Activated CD8-positive, alpha-beta memory T cell treated with anti-CD3 and anti-CD28 coated beads, Interleukin-2, amount 50 U/mL, for 48 hours (primary cell): ENCODE measurements at regions not wholly inside any gene's neighbourhood (a gene's known extent, or its start where the extent isn't known, plus 50 kb on each side); places are given as distances from the start of the nearest gene placed in this dataset.

Source experiments
- DNase-seq: peaks from one replicate; pipeline ENCODE4 v3.0.0-alpha.2; 2020

DNA sequence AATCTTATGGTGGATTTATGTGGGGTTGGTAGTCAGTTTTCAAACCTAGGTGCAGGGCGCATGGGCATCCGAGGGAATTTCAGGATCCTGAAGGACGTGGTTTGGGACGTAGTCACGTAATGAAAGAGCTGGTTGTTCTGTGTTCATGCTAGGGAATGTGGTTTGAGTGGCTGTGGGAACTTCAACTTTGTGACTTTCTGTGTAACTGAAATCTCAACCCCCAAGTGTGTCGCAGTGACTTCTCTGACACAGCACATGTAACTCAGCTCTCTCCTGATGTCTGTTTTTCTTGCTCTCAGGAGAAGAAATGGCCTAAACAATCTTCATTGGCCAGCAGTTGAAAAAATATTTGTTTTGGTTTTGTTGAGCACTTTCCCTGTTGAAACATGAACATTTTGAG, 199.0 kb downstream of the PTEN start:
- DNase-seq, result no peak

DNA sequence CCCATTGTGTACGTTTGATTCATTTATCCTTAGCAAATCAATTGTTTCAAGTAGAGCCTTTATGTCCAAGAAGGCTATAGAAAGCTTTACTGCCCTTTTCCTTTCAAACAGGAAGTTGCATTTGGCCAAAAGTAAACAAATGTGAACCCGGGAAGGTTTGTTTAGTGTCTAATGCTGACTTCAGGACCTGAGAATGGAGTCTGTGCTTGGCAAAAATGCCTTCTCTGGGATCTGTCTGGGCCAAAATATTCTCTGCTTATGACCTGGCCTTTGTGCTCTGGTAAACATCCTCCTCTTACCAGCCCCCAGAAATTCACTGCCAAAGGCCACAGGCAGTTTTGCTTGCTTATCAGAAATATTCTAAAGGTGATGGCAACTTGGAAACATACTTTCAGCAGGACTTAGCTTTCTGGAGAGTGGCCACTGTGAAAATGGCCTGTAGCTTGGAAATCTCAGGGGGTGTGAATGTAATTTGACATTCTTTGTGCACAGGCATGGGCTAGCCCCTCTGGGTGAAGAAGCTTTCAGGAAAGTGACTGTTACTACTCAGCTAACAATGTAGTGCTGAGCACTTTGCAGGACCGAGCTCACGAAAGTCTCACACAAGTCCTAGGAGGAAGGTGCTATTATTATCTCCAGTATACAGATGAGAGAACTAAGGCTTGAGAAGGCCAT, 199.5 kb downstream of the PTEN start:
- DNase-seq, result no peak

- no peak for DNase-seq
Observed at GRCh38 chr10:88063861-88064557, 200.6 kb downstream of the PTEN start.

DNA sequence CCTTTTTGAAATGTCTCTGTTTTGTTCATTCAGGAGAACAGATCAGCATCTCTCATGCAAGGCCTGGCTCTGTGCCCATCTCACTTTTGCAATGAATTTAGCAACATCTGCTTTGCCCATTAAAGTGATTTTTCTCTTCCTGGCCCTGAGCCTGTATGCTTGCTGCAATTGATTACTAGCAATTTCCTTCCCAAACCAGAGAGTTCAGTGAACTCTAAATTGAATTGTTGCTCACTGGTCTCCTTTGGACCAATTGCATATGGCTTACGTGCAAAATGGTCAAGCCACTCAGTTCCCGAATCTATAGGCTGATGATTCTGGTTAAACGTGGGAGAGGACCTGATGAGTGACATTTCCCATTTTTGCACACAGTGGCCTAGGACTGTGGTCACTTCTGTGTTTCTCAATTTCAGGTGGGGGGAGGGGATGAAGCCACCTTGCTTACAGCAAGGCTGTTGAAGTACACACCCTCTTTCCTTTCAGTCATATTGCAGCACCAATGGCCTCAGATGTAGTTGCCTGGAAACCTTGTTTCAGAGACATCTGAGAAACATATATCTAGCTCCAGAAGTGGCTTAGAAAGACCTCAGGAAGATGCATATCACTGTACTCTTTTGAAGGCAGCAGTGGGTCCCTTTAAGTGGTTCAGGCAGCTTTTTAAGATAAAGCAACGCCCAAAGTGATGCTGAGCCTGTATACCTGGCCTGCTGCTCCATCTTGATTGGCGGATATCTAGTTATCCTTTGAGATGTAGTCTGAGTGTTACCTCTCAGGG, 201.4 kb downstream of the PTEN start:
- no peak for DNase-seq

- no peak for DNase-seq
Observed at GRCh38 chr10:88065383-88066049, 202.1 kb downstream of the PTEN start.

- no peak for DNase-seq
Observed at GRCh38 chr10:88066319-88066718, 202.9 kb downstream of the PTEN start.

GRCh38 chr10:88066876-88067275, 203.5 kb downstream of the PTEN start:
- DNase-seq, result no peak

GRCh38 chr10:88067737-88068136, 204.3 kb downstream of the PTEN start:
- no peak for DNase-seq

GRCh38 chr10:88069338-88069737, 205.9 kb downstream of the PTEN start:
- no peak for DNase-seq

DNA sequence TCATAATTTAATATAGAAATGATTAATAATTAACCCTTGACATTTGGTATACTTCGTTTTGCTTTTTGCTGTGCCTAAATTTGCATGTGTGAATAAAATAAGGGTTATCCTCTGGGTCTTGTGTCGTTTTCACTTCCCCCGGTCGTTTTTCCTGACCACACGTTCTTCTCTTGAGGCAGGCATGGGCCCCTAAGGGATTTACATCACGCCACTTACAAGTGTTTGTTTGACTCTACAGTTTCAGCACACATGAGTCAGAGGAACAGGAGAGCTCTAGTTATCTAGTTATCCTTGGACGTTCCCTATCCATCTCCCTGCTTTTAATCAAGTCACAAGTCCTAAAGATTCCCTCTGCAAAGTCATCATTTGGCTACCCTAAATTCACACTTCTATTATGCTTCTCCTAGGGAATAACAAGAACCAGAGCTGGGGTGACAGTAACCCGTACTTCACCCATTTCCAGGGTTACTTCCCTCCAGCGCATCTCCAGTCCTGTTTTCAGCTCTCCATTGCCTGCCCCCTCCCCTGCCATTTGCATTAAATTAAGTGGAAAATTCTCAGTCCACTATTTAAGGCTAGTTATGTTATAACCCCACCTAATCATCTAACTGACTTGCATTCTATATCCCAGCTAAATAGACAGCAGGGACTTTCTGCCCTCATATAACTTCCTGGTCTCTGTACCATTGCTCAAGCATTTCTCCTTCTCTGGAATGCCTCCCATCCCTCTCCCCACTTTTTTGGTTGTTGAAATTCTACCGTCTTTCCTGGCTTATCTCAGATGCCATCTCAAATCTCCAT, 206.9 kb downstream of the PTEN start:
- no peak for DNase-seq

GRCh38 chr10:88071879-88072278, 208.5 kb downstream of the PTEN start:
- DNase-seq, result no peak

- no peak for DNase-seq
Observed at GRCh38 chr10:88073682-88074081, 210.3 kb downstream of the PTEN start.

GRCh38 chr10:88074971-88075370, 211.5 kb downstream of the PTEN start:
- no peak for DNase-seq

DNA sequence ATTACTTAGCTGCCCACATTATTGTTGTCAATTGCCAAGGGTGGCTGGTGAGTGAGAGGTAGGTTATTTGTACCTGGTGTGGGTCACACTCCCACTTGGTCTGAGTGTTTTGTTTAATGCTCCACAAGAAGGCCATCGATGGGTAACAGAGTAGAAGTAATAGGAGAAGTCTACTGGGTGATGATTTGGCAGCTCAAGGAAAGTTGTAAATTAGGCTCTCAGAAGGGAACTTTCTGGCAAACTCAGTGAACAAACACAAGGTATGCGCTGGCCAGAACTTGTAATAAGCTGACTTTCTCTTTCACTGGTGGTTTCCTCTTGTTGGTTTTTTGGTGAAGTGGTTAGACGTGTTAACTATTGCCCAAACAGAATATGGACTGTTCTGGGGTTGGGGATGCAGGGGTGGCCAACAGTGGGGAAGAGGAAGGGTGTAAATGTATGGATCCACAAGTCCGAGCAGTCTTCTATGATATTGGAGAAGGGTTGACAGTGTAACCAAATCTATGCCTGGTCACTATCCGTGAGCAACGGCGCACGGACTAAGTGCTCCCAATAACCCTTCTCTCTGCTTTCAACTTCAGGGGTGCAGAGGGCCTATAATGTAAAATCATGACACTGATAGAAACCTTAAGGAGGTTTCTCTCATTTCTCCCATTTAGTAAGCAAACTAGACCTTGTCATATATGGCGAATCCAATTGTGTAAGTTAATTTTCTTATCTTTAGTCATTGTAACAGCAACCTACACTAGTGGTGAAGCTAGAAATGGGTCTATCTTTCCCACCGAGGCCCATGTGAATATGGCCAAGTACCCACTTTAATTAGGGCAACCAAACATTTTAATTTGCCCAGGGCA, 212.8 kb downstream of the PTEN start:
- DNase-seq, result no peak

GRCh38 chr10:88077977-88078376, 214.6 kb downstream of the PTEN start:
- DNase-seq, result no peak

GRCh38 chr10:88080213-88080612, 216.8 kb downstream of the PTEN start:
- no peak for DNase-seq

DNA sequence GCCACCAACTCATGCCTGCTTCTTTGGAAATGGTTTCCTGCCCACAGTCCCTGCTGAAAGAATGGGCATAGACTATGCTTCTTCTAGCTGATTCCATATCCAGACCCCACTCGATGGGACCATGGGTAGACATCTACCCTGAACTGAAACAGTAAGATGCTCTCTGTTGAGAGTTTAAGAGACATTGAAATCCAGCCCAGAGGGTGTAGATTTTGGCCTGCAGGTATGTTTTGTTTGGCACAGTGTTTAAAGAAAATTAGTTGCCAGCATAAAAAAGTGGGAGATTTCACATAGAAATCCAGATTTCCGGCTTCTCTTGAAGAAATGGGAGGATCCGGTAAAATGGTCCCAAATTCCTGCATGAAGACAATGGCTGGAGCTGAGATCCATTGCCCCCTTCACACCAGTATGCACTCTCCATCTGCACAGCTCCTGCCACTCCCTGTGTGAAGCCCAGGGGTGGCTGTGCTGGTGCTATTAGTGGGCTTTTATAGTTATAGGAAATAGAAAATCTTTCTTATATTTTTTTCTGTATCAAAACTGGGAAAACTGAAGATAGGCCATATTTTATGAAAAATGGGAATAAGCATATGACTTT, 218.1 kb downstream of the PTEN start:
- no peak for DNase-seq

DNA sequence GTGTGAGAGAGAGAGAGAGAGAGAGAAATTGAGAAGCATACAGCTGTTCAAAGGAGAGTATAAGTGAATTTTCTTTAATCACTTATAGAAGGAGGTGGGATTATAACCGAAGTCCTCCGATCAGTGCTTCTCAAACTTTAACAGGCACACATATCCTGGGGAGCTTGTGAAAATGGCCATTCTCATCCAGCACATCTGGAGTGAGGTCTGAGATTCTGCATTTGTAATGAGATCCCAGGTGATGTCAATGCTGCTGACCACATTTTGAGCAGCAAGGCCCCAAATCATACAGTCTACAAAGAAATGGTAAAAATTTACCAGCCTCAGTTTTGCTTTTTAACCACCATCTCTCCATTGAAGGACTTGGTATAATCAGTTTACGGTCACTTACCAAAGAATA, 219.0 kb downstream of the PTEN start:
- DNase-seq, result no peak

DNA sequence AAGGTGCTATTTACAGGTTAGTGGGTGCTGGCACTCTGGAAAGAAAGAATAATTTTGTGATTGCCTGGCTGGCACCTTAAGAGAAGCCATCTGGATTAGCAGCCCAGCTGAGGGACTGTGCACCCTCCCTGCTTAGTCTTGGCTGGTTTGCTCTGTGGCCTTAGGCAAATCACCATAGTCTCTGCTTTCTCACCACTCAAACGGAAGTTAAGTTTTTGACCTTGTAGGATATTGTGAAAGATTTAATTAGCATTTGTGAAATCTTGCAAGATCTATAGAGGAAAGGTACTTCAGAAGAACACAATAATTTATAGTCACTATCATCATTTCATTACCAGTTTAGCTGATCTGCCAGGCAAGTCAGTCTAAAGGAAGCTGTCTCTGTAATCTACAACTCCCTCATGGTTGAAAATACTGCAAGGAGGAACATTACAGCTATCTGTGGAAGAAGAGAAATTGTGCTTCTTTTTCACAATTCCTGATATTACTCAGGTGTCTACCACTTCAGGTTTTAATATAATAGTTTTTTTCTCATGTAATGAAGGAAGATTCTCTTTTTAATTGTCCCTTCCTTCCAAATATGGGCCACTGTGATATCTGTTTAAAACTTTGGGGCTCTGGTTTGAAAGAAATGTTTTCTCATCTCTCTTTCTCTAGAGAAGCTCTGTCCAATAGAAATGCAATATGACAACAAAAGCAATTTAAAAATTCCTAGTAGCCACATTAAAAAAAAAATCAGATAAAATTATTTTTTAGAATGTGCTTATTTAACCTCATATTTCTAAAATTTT, 219.6 kb downstream of the PTEN start:
- no peak for DNase-seq

GRCh38 chr10:88083597-88083989, 220.2 kb downstream of the PTEN start:
- no peak for DNase-seq
